ENCODE measurements at regions not wholly inside any gene's neighbourhood (a gene's known extent, or its start where the extent isn't known, plus 50 kb on each side); places are given as distances from the start of the nearest gene placed in this dataset.

DNA sequence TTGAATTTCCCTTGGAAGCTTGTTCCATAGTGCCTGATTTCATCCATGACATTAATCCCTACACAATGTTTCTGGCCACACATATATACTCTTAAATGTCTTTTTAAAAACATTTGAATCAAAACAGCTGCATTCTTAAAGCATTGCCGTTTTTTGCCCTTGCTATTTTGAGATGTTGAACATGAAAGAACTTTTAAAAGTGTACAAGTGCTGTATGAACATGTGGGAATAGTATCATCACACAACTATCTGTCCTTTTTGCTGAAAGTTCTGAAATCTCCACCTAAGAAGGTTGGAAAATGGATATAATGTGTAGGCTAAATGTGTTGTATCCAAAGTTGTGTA is 318.7 kb upstream of the UBE2E3 start:
- Histone ChIP-seq H3K4me3 (ENCODE audit: low read length) (no peak overlapping the region), H4K20me1 (ENCODE audit: insufficient read depth) (no peaks in the 10 kb centered on the region), H3F3A (ENCODE audit: insufficient read depth, low read length, poor library complexity, severe bottlenecking) (no peaks in the 10 kb centered on the region), H2AFZ (ENCODE audit: low read depth, low read length) (no peak overlapping the region), H3K27ac (ENCODE audit: low read length) (no peak overlapping the region), H3K9me3 (ENCODE audit: low read length) (no peaks in the 10 kb centered on the region), H3K79me2 (replicated peaks; ENCODE audit: insufficient read depth, low read length) (no peaks in the 10 kb centered on the region), H3K27me3 (ENCODE audit: insufficient read depth, low read depth, low read length) (no peaks in the 10 kb centered on the region), H3K36me3 (ENCODE audit: insufficient read depth, low read length) (no peaks in the 10 kb centered on the region), H3K9ac (ENCODE audit: low read length) (no peak overlapping the region), H3K9me2 (ENCODE audit: insufficient read depth, low read length) (no peaks in the 10 kb centered on the region), H3K4me2 (ENCODE audit: low read length) (no peak overlapping the region)
- no peak for TF ChIP-seq EP300 (conservative IDR thresholded peaks at IDR 0.05; ENCODE audit: poor library complexity, severe bottlenecking)
- TF ChIP-seq POLR2AphosphoS5 (IDR thresholded peaks at IDR 0.05), result no peak

DNA sequence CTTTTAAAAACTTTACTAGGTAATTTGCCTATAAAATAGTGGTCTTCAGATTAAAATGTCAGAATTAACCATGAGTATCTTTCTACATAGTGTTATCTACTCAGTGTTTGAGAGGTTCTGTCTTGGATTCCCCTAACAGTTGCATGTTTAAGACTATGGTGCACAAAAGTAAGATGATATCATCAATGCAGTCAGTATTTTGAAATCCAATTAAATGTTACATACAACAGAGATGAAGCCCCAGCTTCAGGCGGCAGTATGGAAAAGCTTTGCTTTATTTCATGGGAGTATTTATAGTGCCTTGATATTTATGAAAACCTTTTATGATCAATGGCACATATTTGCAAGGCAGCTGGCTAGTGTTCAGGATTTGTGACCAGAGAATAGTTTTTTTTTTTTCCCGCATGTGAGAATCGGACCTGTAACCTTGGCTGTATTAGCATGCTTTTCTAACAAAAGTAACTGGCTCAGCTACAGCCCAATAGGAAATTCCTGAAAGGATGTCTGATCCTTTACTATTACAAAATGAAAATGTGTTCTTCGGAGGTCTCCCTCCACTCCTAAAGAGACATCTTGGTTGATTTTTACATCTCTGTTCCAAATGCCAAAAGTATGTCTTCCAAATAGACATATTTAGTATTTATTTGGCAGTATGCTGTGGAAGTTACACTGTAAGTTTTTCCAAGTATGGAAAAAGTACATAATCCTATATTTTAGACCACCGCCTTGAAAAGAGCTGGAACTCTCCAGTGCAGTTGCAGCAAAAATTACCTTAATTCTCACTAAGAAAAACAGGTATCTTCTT is 319.3 kb upstream of the UBE2E3 start:
- no peaks in the 10 kb centered on the region for H3K9me3 ChIP-seq (ENCODE audit: low read length)
- H3K4me3 ChIP-seq (ENCODE audit: low read length), result no peak overlapping the region
- H4K20me1 ChIP-seq (ENCODE audit: insufficient read depth), result no peaks in the 10 kb centered on the region
- no peaks in the 10 kb centered on the region for H3K9me2 ChIP-seq (ENCODE audit: insufficient read depth, low read length)
- no peak overlapping the region for H3K4me2 ChIP-seq (ENCODE audit: low read length)
- H3K27ac ChIP-seq (ENCODE audit: low read length), result no peak overlapping the region
- no peak overlapping the region for H2AFZ ChIP-seq (ENCODE audit: low read depth, low read length)
- H3F3A ChIP-seq (ENCODE audit: insufficient read depth, low read length, poor library complexity, severe bottlenecking), result no peaks in the 10 kb centered on the region
- H3K79me2 ChIP-seq (replicated peaks; ENCODE audit: insufficient read depth, low read length), result no peaks in the 10 kb centered on the region
- H3K9ac ChIP-seq (ENCODE audit: low read length), result no peak overlapping the region
- H3K27me3 ChIP-seq (ENCODE audit: insufficient read depth, low read depth, low read length), result no peaks in the 10 kb centered on the region
- H3K36me3 ChIP-seq (ENCODE audit: insufficient read depth, low read length), result no peaks in the 10 kb centered on the region
- TF ChIP-seq RAD21 (conservative IDR thresholded peaks at IDR 0.05) (no peak), EZH2 (IDR thresholded peaks at IDR 0.05; ENCODE audit: borderline replicate concordance, insufficient read depth, low read length, poor library complexity, severe bottlenecking) (no peak), POLR2AphosphoS5 (IDR thresholded peaks at IDR 0.05) (no peak), SMC3 (conservative IDR thresholded peaks at IDR 0.05; ENCODE audit: poor library complexity) (no peak), EP300 (conservative IDR thresholded peaks at IDR 0.05; ENCODE audit: poor library complexity, severe bottlenecking) (no peak)
- TF ChIP-seq, protein P1, sequence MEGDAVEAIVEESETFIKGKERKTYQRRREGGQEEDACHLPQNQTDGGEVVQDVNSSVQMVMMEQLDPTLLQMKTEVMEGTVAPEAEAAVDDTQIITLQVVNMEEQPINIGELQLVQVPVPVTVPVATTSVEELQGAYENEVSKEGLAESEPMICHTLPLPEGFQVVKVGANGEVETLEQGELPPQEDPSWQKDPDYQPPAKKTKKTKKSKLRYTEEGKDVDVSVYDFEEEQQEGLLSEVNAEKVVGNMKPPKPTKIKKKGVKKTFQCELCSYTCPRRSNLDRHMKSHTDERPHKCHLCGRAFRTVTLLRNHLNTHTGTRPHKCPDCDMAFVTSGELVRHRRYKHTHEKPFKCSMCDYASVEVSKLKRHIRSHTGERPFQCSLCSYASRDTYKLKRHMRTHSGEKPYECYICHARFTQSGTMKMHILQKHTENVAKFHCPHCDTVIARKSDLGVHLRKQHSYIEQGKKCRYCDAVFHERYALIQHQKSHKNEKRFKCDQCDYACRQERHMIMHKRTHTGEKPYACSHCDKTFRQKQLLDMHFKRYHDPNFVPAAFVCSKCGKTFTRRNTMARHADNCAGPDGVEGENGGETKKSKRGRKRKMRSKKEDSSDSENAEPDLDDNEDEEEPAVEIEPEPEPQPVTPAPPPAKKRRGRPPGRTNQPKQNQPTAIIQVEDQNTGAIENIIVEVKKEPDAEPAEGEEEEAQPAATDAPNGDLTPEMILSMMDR (IDR thresholded peaks at IDR 0.05; ENCODE audit: poor library complexity, severe bottlenecking), result no peak

DNA sequence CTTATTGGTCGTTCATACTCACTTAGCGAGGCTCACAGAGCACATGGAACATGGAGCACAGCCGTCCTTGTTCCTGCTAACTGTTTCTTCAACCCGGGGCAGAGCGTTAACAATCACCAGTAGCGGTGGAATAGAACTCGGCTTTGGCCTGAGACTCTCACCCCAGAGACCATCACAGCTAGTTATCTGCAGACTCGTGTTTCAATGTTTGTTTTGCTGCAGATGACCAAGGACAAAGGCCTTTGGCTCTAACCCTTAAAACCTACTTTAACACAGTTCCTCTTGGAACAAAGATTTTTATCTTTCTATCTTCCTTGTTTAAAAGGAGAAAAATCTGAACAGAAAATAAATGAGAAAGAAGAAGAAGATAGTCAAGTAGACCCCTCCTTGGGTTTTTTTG is 320.2 kb upstream of the UBE2E3 start:
- Histone ChIP-seq H3K4me3 (ENCODE audit: low read length) (no peak overlapping the region), H2AFZ (ENCODE audit: low read depth, low read length) (no peak overlapping the region), H3K27ac (ENCODE audit: low read length) (no peak overlapping the region), H3K9ac (ENCODE audit: low read length) (no peak overlapping the region), H3K27me3 (ENCODE audit: insufficient read depth, low read depth, low read length) (no peaks in the 10 kb centered on the region), H3K4me2 (ENCODE audit: low read length) (no peak overlapping the region), H3F3A (ENCODE audit: insufficient read depth, low read length, poor library complexity, severe bottlenecking) (no peaks in the 10 kb centered on the region), H3K9me3 (ENCODE audit: low read length) (no peaks in the 10 kb centered on the region), H3K36me3 (ENCODE audit: insufficient read depth, low read length) (no peaks in the 10 kb centered on the region), H4K20me1 (ENCODE audit: insufficient read depth) (no peaks in the 10 kb centered on the region), H3K9me2 (ENCODE audit: insufficient read depth, low read length) (no peaks in the 10 kb centered on the region), H3K79me2 (replicated peaks; ENCODE audit: insufficient read depth, low read length) (no peaks in the 10 kb centered on the region)
- no peak for TF ChIP-seq SMC3 (conservative IDR thresholded peaks at IDR 0.05; ENCODE audit: poor library complexity)
- no peak for TF ChIP-seq TAF1 (IDR thresholded peaks at IDR 0.05; ENCODE audit: low read depth)
- no peak for TF ChIP-seq RAD21 (conservative IDR thresholded peaks at IDR 0.05)
- TF ChIP-seq POLR2AphosphoS5 (IDR thresholded peaks at IDR 0.05), result no peak

DNA sequence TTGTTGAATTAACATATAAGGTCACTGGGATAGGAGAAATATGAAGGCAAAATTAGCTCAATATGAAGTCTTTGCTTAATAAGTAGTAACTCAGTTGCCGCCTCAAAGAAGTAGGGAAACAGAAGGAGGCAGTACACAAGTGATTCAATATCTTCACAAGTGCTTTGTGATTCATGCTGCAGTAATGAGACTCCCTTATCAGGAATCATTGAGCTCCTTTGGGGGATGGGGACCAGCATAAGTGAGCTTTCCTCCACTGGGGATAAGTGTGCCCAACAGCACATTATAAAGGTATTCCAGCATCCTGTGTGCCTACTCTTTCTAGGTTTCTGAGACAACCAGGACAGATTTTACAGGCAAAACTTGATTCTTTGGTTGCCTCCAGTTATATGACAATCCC is 323.4 kb upstream of the UBE2E3 start:
- Histone ChIP-seq H3K4me2 (ENCODE audit: low read length) (no peak overlapping the region), H4K20me1 (ENCODE audit: insufficient read depth) (no peaks in the 10 kb centered on the region), H3K9me3 (ENCODE audit: low read length) (no peaks in the 10 kb centered on the region), H3K27me3 (ENCODE audit: insufficient read depth, low read depth, low read length) (no peaks in the 10 kb centered on the region), H3K4me3 (ENCODE audit: low read length) (no peak overlapping the region), H3K36me3 (ENCODE audit: insufficient read depth, low read length) (no peaks in the 10 kb centered on the region), H2AFZ (ENCODE audit: low read depth, low read length) (no peak overlapping the region), H3K27ac (ENCODE audit: low read length) (no peak overlapping the region), H3K9me2 (ENCODE audit: insufficient read depth, low read length) (no peaks in the 10 kb centered on the region), H3K79me2 (replicated peaks; ENCODE audit: insufficient read depth, low read length) (no peaks in the 10 kb centered on the region), H3F3A (ENCODE audit: insufficient read depth, low read length, poor library complexity, severe bottlenecking) (no peaks in the 10 kb centered on the region), H3K9ac (ENCODE audit: low read length) (no peak overlapping the region)
- TF ChIP-seq EP300 (conservative IDR thresholded peaks at IDR 0.05; ENCODE audit: poor library complexity, severe bottlenecking), result no peak
- TF ChIP-seq, protein P2, sequence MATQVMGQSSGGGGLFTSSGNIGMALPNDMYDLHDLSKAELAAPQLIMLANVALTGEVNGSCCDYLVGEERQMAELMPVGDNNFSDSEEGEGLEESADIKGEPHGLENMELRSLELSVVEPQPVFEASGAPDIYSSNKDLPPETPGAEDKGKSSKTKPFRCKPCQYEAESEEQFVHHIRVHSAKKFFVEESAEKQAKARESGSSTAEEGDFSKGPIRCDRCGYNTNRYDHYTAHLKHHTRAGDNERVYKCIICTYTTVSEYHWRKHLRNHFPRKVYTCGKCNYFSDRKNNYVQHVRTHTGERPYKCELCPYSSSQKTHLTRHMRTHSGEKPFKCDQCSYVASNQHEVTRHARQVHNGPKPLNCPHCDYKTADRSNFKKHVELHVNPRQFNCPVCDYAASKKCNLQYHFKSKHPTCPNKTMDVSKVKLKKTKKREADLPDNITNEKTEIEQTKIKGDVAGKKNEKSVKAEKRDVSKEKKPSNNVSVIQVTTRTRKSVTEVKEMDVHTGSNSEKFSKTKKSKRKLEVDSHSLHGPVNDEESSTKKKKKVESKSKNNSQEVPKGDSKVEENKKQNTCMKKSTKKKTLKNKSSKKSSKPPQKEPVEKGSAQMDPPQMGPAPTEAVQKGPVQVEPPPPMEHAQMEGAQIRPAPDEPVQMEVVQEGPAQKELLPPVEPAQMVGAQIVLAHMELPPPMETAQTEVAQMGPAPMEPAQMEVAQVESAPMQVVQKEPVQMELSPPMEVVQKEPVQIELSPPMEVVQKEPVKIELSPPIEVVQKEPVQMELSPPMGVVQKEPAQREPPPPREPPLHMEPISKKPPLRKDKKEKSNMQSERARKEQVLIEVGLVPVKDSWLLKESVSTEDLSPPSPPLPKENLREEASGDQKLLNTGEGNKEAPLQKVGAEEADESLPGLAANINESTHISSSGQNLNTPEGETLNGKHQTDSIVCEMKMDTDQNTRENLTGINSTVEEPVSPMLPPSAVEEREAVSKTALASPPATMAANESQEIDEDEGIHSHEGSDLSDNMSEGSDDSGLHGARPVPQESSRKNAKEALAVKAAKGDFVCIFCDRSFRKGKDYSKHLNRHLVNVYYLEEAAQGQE (IDR thresholded peaks at IDR 0.05; ENCODE audit: borderline replicate concordance), result no peak
- no peak for TF ChIP-seq EZH2 (IDR thresholded peaks at IDR 0.05; ENCODE audit: borderline replicate concordance, insufficient read depth, low read length, poor library complexity, severe bottlenecking)
- TF ChIP-seq, protein P1 (IDR thresholded peaks at IDR 0.05; ENCODE audit: poor library complexity, severe bottlenecking), result no peak
- TF ChIP-seq SMC3 (conservative IDR thresholded peaks at IDR 0.05; ENCODE audit: poor library complexity), result no peak
- no peak for TF ChIP-seq RAD21 (conservative IDR thresholded peaks at IDR 0.05)
- TF ChIP-seq POLR2AphosphoS5 (IDR thresholded peaks at IDR 0.05), result no peak
- TF ChIP-seq MXI1 (conservative IDR thresholded peaks at IDR 0.05; ENCODE audit: poor library complexity, severe bottlenecking), result no peak

Measured in neural cell (in vitro differentiated cells).